Panc1 (cell line): ENCODE measurements at regions not wholly inside any gene's neighbourhood (a gene's known extent, or its start where the extent isn't known, plus 50 kb on each side); places are given as distances from the start of the nearest gene placed in this dataset.

ENCODE experiments used
- POLR2AphosphoS5 ChIP-seq: IDR thresholded peaks from 2 replicates; pipeline ENCODE4 v1.6.1; 2012; ENCODE audit warnings: mild to moderate bottlenecking, low read depth, low read length, moderate library complexity
- SIN3A ChIP-seq: IDR thresholded peaks from 2 replicates; pipeline ENCODE4 v1.6.1; 2012; ENCODE audit warnings: low read depth, mild to moderate bottlenecking, low read length, moderate library complexity, borderline replicate concordance; ENCODE audit not compliant: insufficient read depth
- TCF7L2 ChIP-seq: IDR thresholded peaks from 2 replicates; pipeline ENCODE4 v1.6.1; 2011; ENCODE audit warnings: mild to moderate bottlenecking, low read depth, low read length, inconsistent platforms
- TF ChIP-seq, protein P1 (sequence below): fragments of 450-650 bp; IDR thresholded peaks from 2 replicates; pipeline ENCODE4 v1.5.1; 2017; ENCODE audit warnings: mild to moderate bottlenecking
- TF ChIP-seq, protein P2 (sequence below), 2 experiments: IDR thresholded peaks; 2 replicates each; pipeline ENCODE4 v1.6.1; 2011 to 2012; ENCODE audit warnings: low read depth in 2 of 2, control low read depth in 1 of 2, low read length in 1 of 2, mild to moderate bottlenecking in 1 of 2, moderate library complexity in 1 of 2; ENCODE audit not compliant: insufficient read depth in 1 of 2

DNA sequence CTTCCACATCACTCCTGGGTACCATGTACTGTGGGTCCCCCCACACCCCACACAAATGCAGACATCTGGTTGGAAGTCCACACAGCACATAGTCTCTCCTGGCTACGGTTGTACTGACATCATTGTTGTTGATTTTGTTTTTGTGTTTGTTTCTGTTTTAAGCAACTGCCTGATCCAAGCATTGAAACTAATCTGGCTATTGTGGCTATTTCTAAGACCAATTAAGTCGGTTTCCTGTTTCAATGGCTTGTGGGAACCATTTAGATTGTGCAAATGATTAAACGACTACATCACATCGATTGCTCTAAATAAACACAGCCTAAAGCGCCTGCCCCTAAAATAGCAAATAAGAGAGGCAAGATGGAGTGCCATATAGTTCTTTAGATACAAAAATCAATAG lies 226.8 kb upstream of the IRX4 start:
- TF ChIP-seq, protein P1, sequence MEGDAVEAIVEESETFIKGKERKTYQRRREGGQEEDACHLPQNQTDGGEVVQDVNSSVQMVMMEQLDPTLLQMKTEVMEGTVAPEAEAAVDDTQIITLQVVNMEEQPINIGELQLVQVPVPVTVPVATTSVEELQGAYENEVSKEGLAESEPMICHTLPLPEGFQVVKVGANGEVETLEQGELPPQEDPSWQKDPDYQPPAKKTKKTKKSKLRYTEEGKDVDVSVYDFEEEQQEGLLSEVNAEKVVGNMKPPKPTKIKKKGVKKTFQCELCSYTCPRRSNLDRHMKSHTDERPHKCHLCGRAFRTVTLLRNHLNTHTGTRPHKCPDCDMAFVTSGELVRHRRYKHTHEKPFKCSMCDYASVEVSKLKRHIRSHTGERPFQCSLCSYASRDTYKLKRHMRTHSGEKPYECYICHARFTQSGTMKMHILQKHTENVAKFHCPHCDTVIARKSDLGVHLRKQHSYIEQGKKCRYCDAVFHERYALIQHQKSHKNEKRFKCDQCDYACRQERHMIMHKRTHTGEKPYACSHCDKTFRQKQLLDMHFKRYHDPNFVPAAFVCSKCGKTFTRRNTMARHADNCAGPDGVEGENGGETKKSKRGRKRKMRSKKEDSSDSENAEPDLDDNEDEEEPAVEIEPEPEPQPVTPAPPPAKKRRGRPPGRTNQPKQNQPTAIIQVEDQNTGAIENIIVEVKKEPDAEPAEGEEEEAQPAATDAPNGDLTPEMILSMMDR, result no peak
- TF ChIP-seq SIN3A (no peak), POLR2AphosphoS5 (no peak), TCF7L2 (no peak)
- TF ChIP-seq, protein P2, sequence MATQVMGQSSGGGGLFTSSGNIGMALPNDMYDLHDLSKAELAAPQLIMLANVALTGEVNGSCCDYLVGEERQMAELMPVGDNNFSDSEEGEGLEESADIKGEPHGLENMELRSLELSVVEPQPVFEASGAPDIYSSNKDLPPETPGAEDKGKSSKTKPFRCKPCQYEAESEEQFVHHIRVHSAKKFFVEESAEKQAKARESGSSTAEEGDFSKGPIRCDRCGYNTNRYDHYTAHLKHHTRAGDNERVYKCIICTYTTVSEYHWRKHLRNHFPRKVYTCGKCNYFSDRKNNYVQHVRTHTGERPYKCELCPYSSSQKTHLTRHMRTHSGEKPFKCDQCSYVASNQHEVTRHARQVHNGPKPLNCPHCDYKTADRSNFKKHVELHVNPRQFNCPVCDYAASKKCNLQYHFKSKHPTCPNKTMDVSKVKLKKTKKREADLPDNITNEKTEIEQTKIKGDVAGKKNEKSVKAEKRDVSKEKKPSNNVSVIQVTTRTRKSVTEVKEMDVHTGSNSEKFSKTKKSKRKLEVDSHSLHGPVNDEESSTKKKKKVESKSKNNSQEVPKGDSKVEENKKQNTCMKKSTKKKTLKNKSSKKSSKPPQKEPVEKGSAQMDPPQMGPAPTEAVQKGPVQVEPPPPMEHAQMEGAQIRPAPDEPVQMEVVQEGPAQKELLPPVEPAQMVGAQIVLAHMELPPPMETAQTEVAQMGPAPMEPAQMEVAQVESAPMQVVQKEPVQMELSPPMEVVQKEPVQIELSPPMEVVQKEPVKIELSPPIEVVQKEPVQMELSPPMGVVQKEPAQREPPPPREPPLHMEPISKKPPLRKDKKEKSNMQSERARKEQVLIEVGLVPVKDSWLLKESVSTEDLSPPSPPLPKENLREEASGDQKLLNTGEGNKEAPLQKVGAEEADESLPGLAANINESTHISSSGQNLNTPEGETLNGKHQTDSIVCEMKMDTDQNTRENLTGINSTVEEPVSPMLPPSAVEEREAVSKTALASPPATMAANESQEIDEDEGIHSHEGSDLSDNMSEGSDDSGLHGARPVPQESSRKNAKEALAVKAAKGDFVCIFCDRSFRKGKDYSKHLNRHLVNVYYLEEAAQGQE (IDR thresholded peaks at IDR 0.05; ENCODE audit: insufficient read depth in 1 of 2, low read depth in 2 of 2, low read length in 1 of 2), result no peak
